ENCODE measurements at regions not wholly inside any gene's neighbourhood (a gene's known extent, or its start where the extent isn't known, plus 50 kb on each side); places are given as distances from the start of the nearest gene placed in this dataset.

DNA sequence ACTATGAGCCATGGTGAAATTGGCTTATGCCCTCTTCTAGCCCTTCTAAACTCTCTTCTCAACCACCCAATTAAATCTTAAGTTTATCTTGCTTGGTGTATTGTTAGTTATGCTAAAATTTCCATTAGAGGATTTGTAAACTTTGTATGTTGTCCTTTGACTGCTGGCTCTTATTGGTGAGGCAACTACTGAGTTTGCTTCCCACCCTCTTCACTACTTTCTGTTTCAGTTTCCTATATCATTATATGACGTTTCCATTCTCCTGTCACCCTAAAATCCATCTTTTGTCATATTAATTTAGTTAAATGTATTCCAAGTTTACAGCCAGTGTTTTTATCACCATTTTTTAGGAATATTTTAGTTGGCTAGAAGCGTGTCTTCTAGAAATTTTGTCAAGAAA lies 80.9 kb upstream of the VWC2 start:
- no peak for TF ChIP-seq CTCF (IDR thresholded peaks at IDR 0.05)
- no peak for TF ChIP-seq POLR2A (IDR thresholded peaks at IDR 0.05)

All from heart left ventricle (tissue), 13 donors.